ENCODE measurements at regions not wholly inside any gene's neighbourhood (a gene's known extent, or its start where the extent isn't known, plus 50 kb on each side); places are given as distances from the start of the nearest gene placed in this dataset.
"Not testable (repeated sequence)": the region's sequence is repeated elsewhere in the genome, so short reads cannot be mapped to it uniquely, and the experiment has no call there.

DNA sequence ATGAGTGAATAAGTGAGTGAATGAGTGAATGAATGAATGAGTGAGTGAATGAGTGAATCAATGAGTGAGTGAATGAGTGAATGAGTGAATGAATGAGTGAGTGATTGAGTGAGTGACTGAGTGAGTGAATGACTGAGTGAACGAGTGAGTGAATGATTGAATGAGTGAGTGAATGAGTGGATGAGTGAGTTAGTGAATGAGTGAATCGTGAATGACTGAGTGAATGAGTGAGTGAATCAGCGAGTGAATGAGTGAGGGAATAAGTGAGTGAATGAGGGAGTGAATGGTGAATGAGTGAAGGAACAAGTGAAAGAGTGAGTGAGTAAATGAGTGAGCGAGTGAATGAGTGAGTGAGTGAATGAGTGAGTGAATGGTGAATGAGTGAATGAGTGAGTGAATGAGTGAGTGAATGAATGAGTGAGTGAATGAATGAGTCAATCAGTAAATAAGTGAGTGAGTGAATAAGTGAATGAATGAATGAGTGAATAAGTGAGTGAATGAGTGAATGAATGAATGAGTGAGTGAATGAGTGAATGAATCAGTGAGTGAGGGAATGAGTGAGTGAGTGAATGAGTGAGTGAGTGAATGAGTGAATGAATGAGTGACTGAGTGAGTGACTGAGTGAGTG is 135.7 kb upstream of the ZNF469 start:
- not testable (repeated sequence) for H3K4me3 ChIP-seq, H3K9ac ChIP-seq, H3K36me3 ChIP-seq, H3K4me1 ChIP-seq, H4K20me1 ChIP-seq, H3K27ac ChIP-seq, H3K4me2 ChIP-seq, H3K27me3 ChIP-seq
- H3K9me3 ChIP-seq, result peaks cover 11% of the 10 kb centered on the region; the same call in 1 of the 2 replicates

DNA sequence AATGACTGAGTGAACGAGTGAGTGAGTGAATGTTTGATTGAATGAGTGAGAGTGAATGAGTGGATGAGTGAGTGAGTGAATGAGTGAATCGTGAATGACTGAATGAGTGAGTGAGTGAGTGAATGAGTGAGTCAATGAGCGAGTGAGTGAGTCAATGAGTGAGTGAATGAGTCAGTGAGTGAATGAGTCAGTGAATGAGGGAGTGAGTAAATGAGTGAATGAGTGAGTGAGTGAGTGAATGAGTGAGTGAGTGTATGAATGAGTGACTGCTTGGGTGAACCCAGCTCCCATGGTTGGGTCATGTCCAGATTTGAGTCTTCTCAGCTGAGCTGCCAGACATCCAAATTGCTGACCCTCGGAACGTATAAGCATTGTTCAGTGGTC is 135.2 kb upstream of the ZNF469 start:
- H3K4me2 ChIP-seq, H3K4me1 ChIP-seq, H3K9ac ChIP-seq, H4K20me1 ChIP-seq, H3K27me3 ChIP-seq, H3K27ac ChIP-seq, H3K4me3 ChIP-seq, H3K36me3 ChIP-seq: not testable (repeated sequence)
- peaks cover 11% of the 10 kb centered on the region; the same call in 1 of the 2 replicates for H3K9me3 ChIP-seq

DNA sequence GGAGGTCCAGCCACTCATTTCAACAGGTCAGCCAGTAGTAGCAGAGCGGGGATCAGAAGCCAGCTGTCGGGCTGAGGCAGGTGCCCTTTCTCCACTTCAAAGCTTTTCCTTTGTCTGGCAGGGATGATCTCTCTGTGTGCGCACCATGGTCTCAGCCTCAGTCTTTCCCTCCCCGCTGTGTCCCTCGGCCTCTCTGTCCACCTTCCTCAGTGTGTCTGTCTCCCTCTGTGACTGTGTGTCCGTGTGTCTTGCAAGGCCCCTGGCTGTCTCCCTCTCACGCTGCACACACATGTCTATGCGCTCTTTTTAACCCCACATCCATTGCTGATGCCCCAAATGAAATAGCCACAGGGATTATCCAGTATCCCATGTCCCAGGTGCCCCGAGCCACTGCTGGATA is 134.0 kb upstream of the ZNF469 start:
- not testable (repeated sequence) for H3K27ac ChIP-seq, H3K36me3 ChIP-seq, H4K20me1 ChIP-seq, H3K9ac ChIP-seq, H3K27me3 ChIP-seq, H3K4me3 ChIP-seq, H3K4me2 ChIP-seq, H3K4me1 ChIP-seq
- H3K9me3 ChIP-seq, result peaks cover 11% of the 10 kb centered on the region; the same call in 1 of the 2 replicates

DNA sequence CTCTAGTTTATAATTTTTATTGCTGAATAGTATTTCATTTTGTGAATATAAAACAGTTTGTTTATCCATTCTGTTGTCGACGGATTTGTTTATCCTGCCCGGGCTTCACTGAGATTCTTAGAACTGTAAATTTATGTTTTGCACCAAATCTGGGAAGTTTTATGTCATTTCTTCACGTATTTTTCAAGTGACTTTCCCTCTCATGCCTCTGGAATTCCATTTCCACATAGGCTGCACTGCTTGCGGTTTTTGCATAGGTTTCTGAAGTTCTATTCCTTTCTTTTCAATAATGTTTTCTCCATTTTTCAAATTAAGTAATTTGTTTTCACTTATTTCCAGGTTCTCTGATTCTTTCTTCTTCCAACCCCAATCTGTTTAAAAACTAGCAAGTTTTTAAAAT is 132.4 kb upstream of the ZNF469 start:
- H3K36me3 ChIP-seq, H3K27ac ChIP-seq, H3K4me3 ChIP-seq, H4K20me1 ChIP-seq, H3K4me2 ChIP-seq, H3K9ac ChIP-seq, H3K4me1 ChIP-seq, H3K27me3 ChIP-seq: not testable (repeated sequence)
- peaks cover 17% of the 10 kb centered on the region; the same call in 1 of the 2 replicates for H3K9me3 ChIP-seq

DNA sequence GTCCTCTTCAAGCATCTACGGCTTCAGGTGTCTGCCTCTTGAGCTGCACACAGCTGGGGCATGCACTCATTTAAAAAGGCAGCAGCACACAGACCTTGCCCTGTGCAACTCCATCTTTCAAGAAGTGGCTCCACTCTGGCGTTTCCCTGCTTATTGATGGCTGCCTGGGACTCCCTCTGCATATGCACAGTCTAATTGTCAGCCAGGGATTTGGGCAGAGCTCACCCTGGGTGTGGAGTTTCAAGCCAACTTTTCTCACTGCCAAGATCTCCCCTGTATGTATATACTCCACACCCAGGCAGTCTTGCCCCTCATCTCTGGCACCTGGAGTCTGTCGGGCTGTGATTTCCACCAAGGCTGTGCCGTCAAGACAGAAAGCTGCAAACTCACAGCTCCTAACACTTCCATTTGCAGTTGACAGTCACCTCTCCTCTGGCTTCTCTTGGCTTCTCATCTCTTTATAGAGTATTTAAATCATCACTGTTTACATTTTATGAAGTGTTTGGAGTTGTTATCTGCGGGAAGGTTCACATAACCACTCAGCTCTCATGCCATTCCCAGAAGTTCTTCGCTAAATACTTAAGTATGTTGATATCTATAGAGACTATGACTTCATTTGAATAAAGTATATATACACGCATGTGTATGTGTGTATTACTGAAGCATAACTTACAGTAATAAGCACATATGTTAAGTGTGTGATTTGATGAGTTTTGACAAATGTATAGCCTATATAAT is 130.5 kb upstream of the ZNF469 start:
- H3K4me3 ChIP-seq, H3K27me3 ChIP-seq, H3K9ac ChIP-seq, H3K27ac ChIP-seq, H3K4me1 ChIP-seq, H3K36me3 ChIP-seq, H3K4me2 ChIP-seq, H4K20me1 ChIP-seq: not testable (repeated sequence)
- peaks cover 18% of the 10 kb centered on the region for H3K9me3 ChIP-seq

DNA sequence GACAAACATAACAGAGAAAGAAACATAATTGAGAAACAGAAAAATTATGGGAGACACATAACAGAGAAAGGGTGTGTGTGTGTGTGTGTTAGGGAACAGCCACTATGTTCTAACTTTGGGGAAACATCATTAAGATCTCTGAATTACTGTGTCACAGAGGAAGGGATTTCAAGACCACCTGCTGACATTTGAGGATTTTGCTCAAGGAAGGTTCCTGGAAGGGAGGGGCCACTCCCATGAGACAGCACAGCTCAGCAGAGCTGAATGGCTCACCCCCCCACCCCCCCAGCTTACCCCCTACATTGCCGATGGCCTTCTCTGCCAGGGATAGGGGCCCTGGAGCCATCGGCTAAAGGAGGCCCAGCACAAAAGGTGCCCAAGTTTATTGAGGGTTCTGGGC is 124.6 kb upstream of the ZNF469 start:
- H3K4me2 ChIP-seq, H4K20me1 ChIP-seq, H3K36me3 ChIP-seq, H3K9ac ChIP-seq, H3K27ac ChIP-seq, H3K4me3 ChIP-seq: not testable (repeated sequence)
- H3K9me3 ChIP-seq, result peaks cover 18% of the 10 kb centered on the region
- H3K27me3 ChIP-seq, result peaks cover 32% of the 10 kb centered on the region
- H3K4me1 ChIP-seq, result peaks cover 47% of the 10 kb centered on the region

DNA sequence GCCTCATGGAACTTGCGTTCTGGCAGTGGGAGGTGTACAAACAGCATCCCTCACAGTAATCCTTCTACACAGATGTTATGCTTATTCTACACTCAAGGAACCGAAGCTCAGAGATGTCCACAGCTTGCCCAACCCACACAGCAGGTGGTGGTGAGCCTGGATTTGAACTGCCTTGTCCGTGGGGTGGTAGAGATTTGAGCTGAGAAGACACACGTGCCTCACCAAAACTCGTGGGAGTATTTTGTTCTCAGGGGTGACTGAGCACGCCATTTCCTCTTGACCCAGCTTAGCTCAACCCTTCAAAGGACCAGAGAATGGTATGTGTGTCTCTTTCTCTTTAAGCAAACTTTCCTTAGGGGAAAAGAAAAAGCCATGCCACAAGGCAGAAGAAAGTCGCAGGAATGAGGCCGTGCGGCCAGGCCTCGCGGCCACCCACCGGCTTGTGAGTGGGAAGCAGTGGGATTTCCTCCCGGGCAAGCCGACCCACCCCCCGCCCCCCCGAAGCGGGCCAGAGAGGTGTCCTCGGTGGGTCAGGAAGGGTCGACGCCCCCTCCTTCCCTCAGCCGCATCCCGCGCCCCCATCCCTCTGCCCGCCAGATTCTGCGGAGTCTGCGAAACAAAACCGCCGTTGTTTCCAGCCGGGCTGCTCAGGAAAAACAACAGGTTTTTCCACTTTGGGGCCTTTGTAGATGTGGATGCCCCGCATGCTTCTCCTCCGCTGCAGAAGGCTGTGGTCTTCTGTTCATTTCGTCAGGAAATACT is 123.8 kb upstream of the ZNF469 start:
- H4K20me1 ChIP-seq, H3K36me3 ChIP-seq, H3K27ac ChIP-seq, H3K9ac ChIP-seq: not testable (repeated sequence)
- peaks cover 32% of the 10 kb centered on the region for H3K27me3 ChIP-seq
- 0 out of 2 replicates have a peak overlapping the region, but pooled peaks have one; percentile 18 for H3K4me3 ChIP-seq
- peaks cover 18% of the 10 kb centered on the region for H3K9me3 ChIP-seq
- H3K4me1 ChIP-seq, result peaks cover 54% of the 10 kb centered on the region
- peak overlapping the region; percentile 78 for H3K4me2 ChIP-seq

DNA sequence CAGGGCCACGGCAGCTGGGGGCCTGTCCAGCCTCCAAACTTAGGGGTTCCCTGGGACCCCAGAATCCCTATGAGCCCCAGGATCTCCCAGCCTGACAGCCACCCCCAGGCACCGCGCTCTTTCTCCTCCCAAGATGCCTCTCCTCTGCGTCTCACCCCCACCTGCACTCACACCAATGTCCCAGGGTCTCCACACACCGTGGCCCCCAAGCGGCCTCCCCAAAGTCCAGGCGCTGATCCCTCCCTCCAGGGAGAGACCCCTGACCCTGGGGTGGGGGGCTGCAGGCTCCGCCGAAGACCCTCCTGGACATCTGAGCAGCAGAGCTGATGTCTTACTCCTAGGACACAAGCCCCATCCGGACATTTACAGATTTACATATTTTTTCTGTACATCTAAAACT is 123.2 kb upstream of the ZNF469 start:
- peaks cover 32% of the 10 kb centered on the region for H3K27me3 ChIP-seq
- not testable (repeated sequence) for H3K9ac ChIP-seq, H3K27ac ChIP-seq, H4K20me1 ChIP-seq, H3K4me3 ChIP-seq, H3K36me3 ChIP-seq
- H3K9me3 ChIP-seq, result peaks cover 18% of the 10 kb centered on the region
- peaks cover 55% of the 10 kb centered on the region for H3K4me1 ChIP-seq
- peak overlapping the region; percentile 78 for H3K4me2 ChIP-seq

DNA sequence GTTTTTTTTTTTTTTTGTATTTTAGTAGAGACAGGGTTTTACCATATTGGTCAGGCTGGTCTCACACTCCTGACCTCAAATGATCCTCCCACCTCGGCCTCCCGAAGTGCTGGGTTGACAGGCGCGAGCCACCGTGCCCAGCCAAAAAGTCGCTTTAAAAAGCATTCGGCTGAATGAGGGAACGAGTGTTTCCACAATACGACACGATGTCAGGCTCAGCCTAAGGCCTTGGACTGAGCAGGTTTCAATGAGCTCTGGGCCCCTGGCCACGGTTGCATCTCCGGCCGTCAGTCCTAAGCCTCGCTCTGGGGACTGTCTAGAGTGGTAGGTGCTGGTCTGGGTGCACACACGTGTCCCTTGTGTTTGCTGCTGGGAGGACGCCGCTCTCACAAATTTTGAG is 122.6 kb upstream of the ZNF469 start:
- H4K20me1 ChIP-seq, H3K4me2 ChIP-seq, H3K4me3 ChIP-seq, H3K27ac ChIP-seq, H3K36me3 ChIP-seq, H3K9ac ChIP-seq: not testable (repeated sequence)
- Histone ChIP-seq H3K9me3 (peaks cover 15% of the 10 kb centered on the region), H3K4me1 (peaks cover 61% of the 10 kb centered on the region), H3K27me3 (peaks cover 37% of the 10 kb centered on the region)

DNA sequence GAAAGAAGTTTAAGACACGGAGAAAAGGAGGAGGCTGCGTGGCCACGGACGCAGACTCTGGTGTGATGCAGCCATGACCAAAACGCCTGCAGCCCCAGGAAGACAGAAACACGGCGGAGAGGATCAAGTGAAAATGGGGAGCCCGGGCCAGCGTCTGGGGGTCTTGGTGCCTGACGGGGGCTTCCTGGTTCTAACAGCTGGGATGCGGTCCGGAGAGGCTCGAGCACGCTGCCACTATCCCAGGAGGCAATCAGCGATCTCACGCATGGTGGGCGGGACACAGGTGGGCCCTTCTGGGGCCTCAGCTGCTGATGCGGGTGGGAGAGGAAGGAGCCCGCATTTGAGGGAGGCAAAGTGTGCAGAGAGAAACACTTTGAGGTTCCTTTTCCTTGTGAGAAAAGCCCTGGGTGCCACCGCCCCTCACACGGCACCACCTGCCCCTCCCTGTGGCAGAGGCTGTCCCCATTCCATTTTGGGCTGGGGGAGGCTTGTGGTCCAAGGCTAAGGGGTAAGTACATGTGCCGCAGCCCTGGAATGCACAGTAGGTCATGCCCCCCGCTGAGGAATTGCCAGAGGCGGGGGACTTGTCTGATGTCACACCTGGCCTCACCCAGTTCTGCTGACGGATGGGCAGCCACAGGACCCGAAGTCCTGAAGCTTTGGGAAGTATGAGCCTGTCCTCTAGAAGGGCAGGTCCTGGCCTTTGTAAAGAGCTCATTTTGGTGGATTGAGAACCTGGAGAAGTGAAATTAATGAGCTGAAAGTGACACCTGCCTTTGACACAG is 121.7 kb upstream of the ZNF469 start:
- H3K9me3 ChIP-seq, H3K9ac ChIP-seq, H3K36me3 ChIP-seq, H3K4me3 ChIP-seq, H4K20me1 ChIP-seq, H3K27ac ChIP-seq: not testable (repeated sequence)
- H3K4me2 ChIP-seq, result peak overlapping the region; percentile 30
- H3K4me1 ChIP-seq, result peaks cover 61% of the 10 kb centered on the region
- peaks cover 37% of the 10 kb centered on the region for H3K27me3 ChIP-seq

DNA sequence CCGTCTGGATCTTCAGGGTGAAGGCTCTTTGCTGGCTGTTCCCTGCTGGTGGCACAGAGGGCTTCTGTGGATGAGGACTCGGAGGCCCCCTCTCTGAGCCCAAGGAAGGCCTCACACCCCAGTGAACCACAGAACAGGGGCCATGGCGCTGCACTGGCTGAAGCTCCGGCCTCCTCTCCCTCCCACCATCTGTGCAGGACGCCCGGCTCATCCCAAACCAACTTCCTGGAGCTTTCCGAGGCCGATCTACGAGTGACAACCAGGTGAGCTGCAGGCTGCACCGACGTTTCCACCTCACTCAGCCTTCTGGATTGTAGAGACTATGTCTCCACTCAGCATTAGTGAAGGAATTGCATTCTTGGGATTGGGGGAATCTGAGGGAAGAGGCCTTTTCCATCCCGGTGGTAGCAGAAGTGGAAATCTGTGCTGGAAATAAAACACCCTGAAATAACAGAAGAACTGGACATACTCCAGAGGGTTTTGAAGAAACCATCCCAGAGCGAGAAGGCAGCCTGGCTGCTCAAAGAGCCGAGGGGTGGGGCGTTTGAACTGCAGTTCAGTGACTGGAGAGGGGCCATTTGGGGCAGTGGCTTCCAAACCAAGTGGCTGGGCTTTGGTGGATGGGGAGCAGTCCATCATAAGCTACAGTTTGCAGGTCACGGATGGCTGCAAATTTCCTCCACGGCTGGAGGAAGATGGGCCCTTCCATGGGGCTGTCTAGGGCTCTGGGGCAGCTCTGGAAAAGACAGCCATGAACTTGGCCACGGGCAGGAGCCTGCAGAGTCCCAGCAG is 120.7 kb upstream of the ZNF469 start:
- H3K9me3 ChIP-seq, H3K36me3 ChIP-seq, H3K27ac ChIP-seq, H3K9ac ChIP-seq, H3K4me3 ChIP-seq, H4K20me1 ChIP-seq: not testable (repeated sequence)
- Histone ChIP-seq H3K4me1 (peaks cover 61% of the 10 kb centered on the region), H3K4me2 (peak overlapping the region; percentile 77), H3K27me3 (peaks cover 37% of the 10 kb centered on the region)

DNA sequence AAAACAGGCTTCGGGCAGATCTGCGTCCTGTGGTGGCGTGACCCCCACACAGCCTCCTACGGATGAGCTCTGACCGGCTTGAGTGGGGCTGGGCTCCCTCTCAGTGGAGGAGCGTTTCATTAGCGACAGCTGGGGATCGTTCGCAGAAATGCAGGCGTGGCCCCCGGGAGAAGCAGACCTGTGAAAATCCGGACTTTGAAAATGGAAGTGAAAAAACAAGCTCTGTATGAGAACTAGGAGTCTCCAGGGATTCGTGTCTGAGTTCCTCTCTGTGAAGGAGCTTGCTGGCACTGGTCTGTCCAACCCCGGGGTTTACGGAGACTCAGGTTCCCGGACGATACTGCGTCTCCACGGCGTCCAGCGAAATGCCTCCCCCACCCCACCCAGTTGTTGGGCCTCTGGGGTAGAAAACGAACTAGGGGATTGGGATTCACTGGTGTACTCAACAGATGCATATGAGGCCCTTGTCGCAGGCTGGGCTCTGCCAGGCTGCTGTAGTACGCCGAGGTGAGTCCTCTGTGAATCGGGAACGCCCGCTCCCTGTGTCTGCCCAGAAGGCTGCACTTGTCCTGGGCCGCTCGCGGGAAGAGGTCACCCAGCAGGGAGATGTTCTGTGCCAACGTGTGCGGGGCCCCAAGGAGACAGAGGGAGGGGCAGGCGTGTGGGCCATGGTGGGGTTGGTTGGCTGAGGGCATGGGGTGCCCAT is 119.7 kb upstream of the ZNF469 start:
- Histone ChIP-seq H3K4me1 (peaks cover 56% of the 10 kb centered on the region), H3K4me2 (peak overlapping the region; percentile 77), H3K27me3 (peaks cover 37% of the 10 kb centered on the region)
- H3K27ac ChIP-seq, H3K9ac ChIP-seq, H4K20me1 ChIP-seq, H3K9me3 ChIP-seq, H3K4me3 ChIP-seq, H3K36me3 ChIP-seq: not testable (repeated sequence)
